ENCODE measurements at regions not wholly inside any gene's neighbourhood (a gene's known extent, or its start where the extent isn't known, plus 50 kb on each side); places are given as distances from the start of the nearest gene placed in this dataset.

- DNase-seq (ENCODE audit: low read depth in 4 of 4, low spot score in 1 of 4): no peak
Measured at GRCh38 chr3:106018929-106019550, 150.2 kb upstream of the CBLB start.

DNA sequence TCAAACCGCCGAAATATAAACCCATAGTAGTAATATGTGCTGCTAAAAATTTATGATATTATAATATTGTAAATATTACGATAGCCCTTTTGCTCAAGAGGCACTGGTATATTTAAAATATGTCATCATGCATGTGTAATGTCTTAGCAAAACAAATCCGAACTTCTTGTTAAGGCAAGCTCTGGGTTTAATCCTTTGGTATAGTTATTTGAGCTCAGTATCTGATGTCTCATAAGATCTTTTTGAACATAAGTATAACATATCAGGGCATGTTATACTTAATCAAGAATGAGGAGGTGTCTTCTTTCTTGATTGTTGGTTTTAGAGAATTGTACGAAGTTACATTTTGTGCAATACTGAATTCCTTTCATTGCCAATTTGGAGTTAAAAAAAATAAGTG lies 154.1 kb upstream of the CBLB start:
- DNase-seq (ENCODE audit: low read depth in 4 of 4, low spot score in 1 of 4): no peak

- no peak for DNase-seq (ENCODE audit: low read depth in 4 of 4, low spot score in 1 of 4)
Measured at GRCh38 chr3:106025151-106025722, 156.4 kb upstream of the CBLB start.

DNA sequence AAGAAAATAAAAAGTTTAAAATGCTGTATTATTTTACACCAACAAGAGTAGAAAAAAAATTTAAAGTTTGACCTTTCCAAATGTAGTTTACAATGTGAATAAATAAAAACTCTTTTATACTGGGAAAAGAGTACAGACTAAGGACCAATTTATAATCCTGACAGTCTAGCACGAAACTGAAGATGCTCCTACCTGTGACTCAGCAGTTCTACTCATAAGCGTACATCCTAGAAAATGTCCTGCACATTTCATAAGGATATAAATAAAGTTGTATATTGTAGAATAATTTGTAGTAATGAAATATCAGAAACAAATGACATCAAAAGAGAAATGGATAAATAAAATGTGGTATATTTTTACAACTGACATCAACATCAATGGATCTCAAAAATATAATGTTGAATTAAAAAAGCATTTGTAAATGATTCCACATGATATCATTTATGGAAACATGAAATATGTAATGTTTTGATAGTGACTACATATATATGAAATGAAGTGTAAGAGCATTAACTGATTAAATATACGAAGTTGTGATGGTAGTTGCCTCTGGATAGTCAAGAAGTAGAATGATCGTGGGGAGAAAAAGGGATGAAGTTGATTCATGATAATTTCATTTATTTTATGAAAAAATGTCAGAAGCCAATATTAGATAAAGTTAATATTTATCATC lies 161.3 kb upstream of the CBLB start:
- no peak for DNase-seq (ENCODE audit: low read depth in 4 of 4, low spot score in 1 of 4)

- DNase-seq (ENCODE audit: low read depth in 4 of 4, low spot score in 1 of 4): no peak
Measured at GRCh38 chr3:106030627-106030963, 161.8 kb upstream of the CBLB start.

DNA sequence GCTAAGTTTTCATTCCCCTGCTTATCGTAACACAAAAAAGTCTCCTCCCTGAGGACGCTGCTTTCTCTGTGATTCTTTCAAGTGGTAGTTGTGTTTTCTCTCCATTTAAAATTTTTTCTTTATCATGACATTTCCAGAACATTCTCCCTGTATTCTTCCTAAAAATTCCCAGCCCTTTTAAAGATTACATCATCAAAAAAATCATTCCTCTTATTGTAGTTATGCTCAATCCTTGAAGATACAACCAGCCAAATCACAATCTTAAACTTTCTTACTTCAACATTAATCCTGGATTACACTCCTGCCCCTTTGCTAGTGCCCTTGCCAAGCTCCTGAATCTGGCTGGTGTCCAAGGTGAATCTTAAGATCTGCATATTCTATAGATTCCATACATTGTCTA lies 163.7 kb upstream of the CBLB start:
- no peak for DNase-seq (ENCODE audit: low read depth in 4 of 4, low spot score in 1 of 4)

DNA sequence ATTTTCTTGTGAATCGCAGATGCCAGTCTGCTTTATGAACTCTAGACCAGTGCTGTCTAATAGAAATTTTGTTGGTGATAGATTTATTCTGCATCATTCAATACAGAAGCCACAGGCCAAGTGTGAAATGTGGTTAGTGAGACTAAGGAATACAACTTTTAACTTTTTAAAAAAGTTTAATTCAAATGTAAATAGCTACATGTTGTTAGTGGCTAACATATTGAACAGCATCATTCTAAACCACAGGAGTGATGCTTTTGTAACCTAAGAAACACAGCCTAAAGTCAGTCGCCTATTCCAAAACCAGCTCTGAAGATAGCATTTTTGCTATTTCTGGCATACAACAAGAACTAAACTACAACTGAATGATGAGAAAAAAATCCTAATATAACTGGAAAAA lies 164.8 kb upstream of the CBLB start:
- no peak for DNase-seq (ENCODE audit: low read depth in 4 of 4, low spot score in 1 of 4)

DNA sequence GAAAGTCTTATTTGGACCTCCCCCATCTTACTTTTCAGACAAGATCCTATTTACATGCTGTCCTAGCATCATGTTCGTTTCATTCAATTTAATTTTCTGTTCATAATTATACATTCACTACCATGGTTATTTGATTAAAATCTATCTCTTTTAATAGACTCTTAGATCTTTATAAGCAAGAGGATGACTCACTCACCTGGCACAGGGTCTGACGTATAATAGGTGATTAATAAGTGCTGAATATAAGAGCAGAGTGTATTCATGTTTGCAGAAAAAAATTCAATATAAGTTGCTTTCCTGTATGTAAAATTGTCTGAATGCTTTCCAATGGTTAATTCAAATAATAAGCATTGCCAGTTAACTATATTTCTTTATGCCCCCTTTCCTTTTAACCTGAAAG lies 165.5 kb upstream of the CBLB start:
- DNase-seq (ENCODE audit: low read depth in 4 of 4, low spot score in 1 of 4): no peak

- no peak for DNase-seq (ENCODE audit: low read depth in 4 of 4, low spot score in 1 of 4)
Measured at GRCh38 chr3:106035619-106036018, 166.8 kb upstream of the CBLB start.

GRCh38 chr3:106036696-106037095 lies 167.9 kb upstream of the CBLB start:
- DNase-seq (ENCODE audit: low read depth in 4 of 4, low spot score in 1 of 4): no peak

DNA sequence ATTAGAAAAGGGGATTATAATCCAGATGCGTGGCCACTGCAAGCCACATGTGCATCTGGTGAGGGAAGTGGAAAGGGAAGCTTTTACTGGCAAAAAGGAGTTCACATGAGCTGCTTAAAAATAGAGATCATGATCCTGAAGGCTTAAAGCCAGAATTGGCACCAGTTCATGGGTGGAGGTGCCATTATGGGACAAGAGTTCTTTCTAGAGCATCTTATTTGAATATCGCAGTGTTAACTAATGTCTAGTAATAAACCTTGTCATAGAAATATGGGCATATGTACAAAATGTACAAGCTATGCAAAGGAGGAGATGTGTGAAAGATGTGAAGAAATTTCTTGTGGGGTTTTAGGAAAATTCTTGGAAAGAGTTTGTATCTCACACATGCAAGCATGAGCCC lies 178.4 kb upstream of the CBLB start:
- DNase-seq (ENCODE audit: low read depth in 4 of 4, low spot score in 1 of 4): no peak

DNA sequence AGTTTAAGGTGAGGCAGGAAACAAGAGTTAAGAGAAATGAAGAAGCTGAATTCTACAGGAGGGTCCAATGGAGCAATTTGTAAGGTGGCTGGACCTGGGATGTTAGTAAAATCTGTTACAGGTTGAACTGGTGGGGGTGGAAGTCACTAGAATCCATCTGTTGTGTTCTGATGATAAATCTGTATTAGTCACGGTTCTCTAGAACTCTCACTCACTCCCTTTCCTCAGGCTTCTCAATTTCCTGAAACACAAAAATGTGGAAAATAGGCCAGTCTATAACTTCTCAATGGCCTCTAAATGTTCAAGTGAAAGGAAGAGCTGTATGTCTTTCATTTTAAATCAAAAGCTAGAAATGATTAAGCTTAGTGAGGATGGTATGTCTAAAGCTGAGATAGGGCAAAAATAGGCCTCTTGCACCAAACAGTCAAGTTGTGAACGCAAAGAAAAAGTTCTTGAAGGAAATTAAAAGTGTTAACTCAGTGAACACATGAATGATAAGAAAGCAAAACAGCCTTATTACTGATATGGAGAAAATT lies 180.2 kb upstream of the CBLB start:
- no peak for DNase-seq (ENCODE audit: low read depth in 4 of 4, low spot score in 1 of 4)

GRCh38 chr3:106049821-106050220 lies 181.0 kb upstream of the CBLB start:
- DNase-seq (ENCODE audit: low read depth in 4 of 4, low spot score in 1 of 4): no peak

GRCh38 chr3:106056931-106057330 lies 188.1 kb upstream of the CBLB start:
- DNase-seq (ENCODE audit: low read depth in 4 of 4, low spot score in 1 of 4): no peak

- no peak for DNase-seq (ENCODE audit: low read depth in 4 of 4, low spot score in 1 of 4)
Measured at GRCh38 chr3:106058475-106058874, 189.7 kb upstream of the CBLB start.

DNA sequence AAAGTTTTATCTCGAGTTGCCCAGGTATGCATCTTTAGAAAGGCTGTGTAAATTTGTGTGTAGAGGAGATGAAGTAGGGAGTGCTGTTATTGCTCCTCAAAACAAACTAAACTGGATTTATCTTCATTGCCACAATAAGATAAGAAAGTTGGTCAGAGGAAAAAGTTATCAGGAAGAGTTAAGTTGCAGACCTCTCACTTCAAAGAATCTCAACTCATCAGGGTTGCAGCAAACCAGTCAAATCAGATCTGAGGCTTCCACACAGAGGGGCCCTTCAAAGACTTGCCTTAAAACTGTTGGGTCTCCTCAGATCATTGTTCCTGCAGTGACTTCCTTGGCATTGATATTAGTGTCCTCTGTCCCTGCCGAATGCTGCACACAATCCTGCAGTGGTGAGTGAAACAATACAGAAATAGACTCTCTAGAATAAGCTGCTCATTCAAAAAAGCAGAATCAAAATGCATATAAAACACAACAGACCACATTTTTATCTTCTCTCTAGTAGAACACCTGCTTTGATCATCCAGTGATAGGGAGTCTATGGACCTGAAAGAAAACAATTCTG lies 191.2 kb upstream of the CBLB start:
- DNase-seq (ENCODE audit: low read depth in 4 of 4, low spot score in 1 of 4): no peak

DNA sequence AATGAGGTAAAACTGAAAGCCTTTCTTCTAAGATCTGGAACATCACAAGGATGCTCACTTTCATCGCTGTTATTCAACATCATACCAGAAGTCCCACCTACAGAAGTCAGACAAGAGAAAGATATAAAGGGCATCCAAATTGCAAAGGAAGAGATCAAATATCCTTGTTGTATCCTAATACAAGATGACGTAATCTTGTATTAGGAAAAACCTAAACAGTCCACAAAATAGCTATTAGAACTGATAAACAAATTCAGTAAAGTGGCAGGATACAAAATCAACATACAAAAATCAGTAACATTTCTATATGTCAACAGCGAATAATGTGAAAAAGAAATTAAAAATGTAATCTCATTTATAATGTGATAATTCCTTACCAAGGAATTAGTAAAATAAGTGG lies 195.1 kb upstream of the CBLB start:
- DNase-seq (ENCODE audit: low read depth in 4 of 4, low spot score in 1 of 4): no peak

DNA sequence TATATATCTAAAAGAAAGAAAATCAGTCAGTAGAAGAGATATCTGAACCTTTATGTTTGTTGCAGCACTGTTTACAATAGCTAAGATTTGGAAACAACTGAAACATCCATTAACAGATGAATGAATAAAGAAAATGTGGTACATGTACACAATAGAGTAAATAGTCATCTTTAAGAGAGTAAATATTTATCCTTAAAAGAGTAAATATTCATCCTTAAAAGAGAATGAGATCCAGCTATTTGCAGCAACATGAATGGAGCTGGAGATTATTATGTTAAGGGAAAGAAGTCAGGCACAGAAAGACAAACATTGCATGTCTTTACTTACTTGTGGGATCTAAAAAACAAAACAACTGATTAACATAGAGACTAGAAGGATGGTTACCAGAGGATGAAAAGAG lies 197.0 kb upstream of the CBLB start:
- DNase-seq (ENCODE audit: low read depth in 4 of 4, low spot score in 1 of 4): no peak

GRCh38 chr3:106067711-106068110 lies 198.9 kb upstream of the CBLB start:
- DNase-seq (ENCODE audit: low read depth in 4 of 4, low spot score in 1 of 4): no peak

DNA sequence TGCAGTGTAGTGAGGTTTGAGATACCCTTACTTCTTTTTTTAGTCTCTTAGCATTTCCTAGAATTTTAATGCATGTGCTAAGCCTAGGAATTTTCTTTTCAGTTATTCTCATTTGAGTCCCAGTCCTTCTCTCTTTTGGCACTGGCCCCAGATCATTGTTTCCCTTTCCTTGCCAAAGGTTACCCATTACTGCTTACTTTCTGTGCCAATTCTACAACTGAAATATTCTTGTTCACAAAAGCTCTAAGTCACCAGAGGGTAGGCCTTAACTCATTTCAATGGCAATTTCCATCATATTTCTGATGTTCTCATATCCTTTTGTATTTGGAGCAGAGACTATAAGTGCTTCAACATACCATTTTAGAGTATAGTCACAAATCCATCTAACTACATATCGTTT lies 199.6 kb upstream of the CBLB start:
- DNase-seq (ENCODE audit: low read depth in 4 of 4, low spot score in 1 of 4): no peak

DNA sequence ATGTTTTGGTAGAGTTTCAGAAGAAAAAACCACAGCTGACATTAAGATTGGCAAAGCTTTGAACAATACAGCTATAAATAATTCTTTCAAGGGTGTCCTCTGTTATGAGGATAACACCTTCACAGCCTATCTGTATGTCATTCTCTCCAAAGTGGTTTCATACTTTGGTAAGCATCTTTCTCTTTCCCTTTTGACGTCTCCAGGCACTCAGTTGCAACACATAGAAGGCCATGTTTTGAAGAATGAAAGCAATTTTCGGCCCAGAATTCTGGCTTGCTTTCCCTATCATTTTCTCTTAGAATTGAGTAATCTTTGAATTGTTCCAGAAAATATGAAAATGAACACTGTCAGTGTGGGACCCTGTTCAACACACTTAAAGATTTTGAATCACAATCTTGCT lies 200.0 kb upstream of the CBLB start:
- DNase-seq (ENCODE audit: low read depth in 4 of 4, low spot score in 1 of 4): no peak

GRCh38 chr3:106070187-106070586 lies 201.4 kb upstream of the CBLB start:
- no peak for DNase-seq (ENCODE audit: low read depth in 4 of 4, low spot score in 1 of 4)
